ENCODE measurements at regions not wholly inside any gene's neighbourhood (a gene's known extent, or its start where the extent isn't known, plus 50 kb on each side); places are given as distances from the start of the nearest gene placed in this dataset.
"Not testable (repeated sequence)": the region's sequence is repeated elsewhere in the genome, so short reads cannot be mapped to it uniquely, and the experiment has no call there.

GRCh38 chrX:74187211-74187610, 116.8 kb upstream of the ZCCHC13 start:
- no peak for TF ChIP-seq CTCF (IDR thresholded peaks at IDR 0.05; ENCODE audit: low read depth, low read length)
- no peak for DNase-seq (ENCODE audit: low read depth in 2 of 2)
- H3K4me3 ChIP-seq (replicated peaks in 1 of 2; ENCODE audit: low read depth in 2 of 2, low read length in 2 of 2): no peak overlapping the region

GRCh38 chrX:74183047-74183446, 120.9 kb upstream of the ZCCHC13 start:
- not testable (repeated sequence) for DNase-seq (ENCODE audit: low read depth in 2 of 2); H3K4me3 ChIP-seq (replicated peaks in 1 of 2; ENCODE audit: low read depth in 2 of 2, low read length in 2 of 2)

- H3K4me3 ChIP-seq (replicated peaks in 1 of 2; ENCODE audit: low read depth in 2 of 2, low read length in 2 of 2); DNase-seq (ENCODE audit: low read depth in 2 of 2): not testable (repeated sequence)
Observed at GRCh38 chrX:74181976-74182375, 122.0 kb upstream of the ZCCHC13 start.

GRCh38 chrX:74180716-74181115, 123.3 kb upstream of the ZCCHC13 start:
- no peak overlapping the region for H3K4me3 ChIP-seq (replicated peaks in 1 of 2; ENCODE audit: low read depth in 2 of 2, low read length in 2 of 2)
- DNase-seq (ENCODE audit: low read depth in 2 of 2): no peak
- TF ChIP-seq CTCF (IDR thresholded peaks at IDR 0.05; ENCODE audit: low read depth, low read length): no peak

GRCh38 chrX:74179990-74180389, 124.0 kb upstream of the ZCCHC13 start:
- no peak for TF ChIP-seq CTCF (IDR thresholded peaks at IDR 0.05; ENCODE audit: low read depth, low read length)
- DNase-seq (ENCODE audit: low read depth in 2 of 2): no peak
- H3K4me3 ChIP-seq (replicated peaks in 1 of 2; ENCODE audit: low read depth in 2 of 2, low read length in 2 of 2): no peak overlapping the region

- no peak for TF ChIP-seq CTCF (IDR thresholded peaks at IDR 0.05; ENCODE audit: low read depth, low read length)
- no peak overlapping the region for H3K4me3 ChIP-seq (replicated peaks in 1 of 2; ENCODE audit: low read depth in 2 of 2, low read length in 2 of 2)
- DNase-seq (ENCODE audit: low read depth in 2 of 2): no peak
Observed at GRCh38 chrX:74179499-74179898, 124.5 kb upstream of the ZCCHC13 start.

- DNase-seq (ENCODE audit: low read depth in 2 of 2): peak; percentile 35 to 38
- TF ChIP-seq CTCF (IDR thresholded peaks at IDR 0.05; ENCODE audit: low read depth, low read length): no peak
- H3K4me3 ChIP-seq (replicated peaks in 1 of 2; ENCODE audit: low read depth in 2 of 2, low read length in 2 of 2): no peak overlapping the region
Observed at GRCh38 chrX:74179071-74179470, 124.9 kb upstream of the ZCCHC13 start.

- no peak for TF ChIP-seq CTCF (IDR thresholded peaks at IDR 0.05; ENCODE audit: low read depth, low read length)
- DNase-seq (ENCODE audit: low read depth in 2 of 2): no peak
- no peak overlapping the region for H3K4me3 ChIP-seq (replicated peaks in 1 of 2; ENCODE audit: low read depth in 2 of 2, low read length in 2 of 2)
Observed at GRCh38 chrX:74178536-74178935, 125.4 kb upstream of the ZCCHC13 start.

Data from cardiac fibroblast (primary cell).